Testis (tissue), 2 donors: ENCODE measurements at regions not wholly inside any gene's neighbourhood (a gene's known extent, or its start where the extent isn't known, plus 50 kb on each side); places are given as distances from the start of the nearest gene placed in this dataset.

Source experiments
- DNase-seq: peaks from one replicate; pipeline ENCODE4 v3.0.0-alpha.2; 2019
- H3K27ac ChIP-seq, 2 donors: fragments of 200-600 bp; sonication (generic); one replicate each; pipeline ENCODE4 v1.5.1; 2019
- H3K27me3 ChIP-seq: fragments of 200-600 bp; sonication (generic); one replicate; pipeline ENCODE4 v1.5.1; 2019
- H3K36me3 ChIP-seq: fragments of 200-600 bp; sonication (generic); one replicate; pipeline ENCODE4 v1.5.1; 2017; ENCODE audit warnings: low read depth; ENCODE audit errors: missing control alignments
- H3K4me1 ChIP-seq: fragments of 200-600 bp; sonication (generic); one replicate; pipeline ENCODE4 v1.5.1; 2019
- H3K4me3 ChIP-seq, 2 donors: fragments of 200-600 bp; sonication (generic); one replicate each; pipeline ENCODE4 v1.5.1; 2017 to 2019
- H3K9me3 ChIP-seq: fragments of 200-600 bp; sonication (generic); one replicate; pipeline ENCODE4 v1.5.1; 2017
- POLR2A ChIP-seq: fragments of 450-650 bp; IDR thresholded peaks from one replicate; pipeline ENCODE4 v1.6.1; 2017; ENCODE audit warnings: antibody characterized with exemption, mild to moderate bottlenecking, moderate library complexity
- WGBS, 2 donors: methylation state at CpG; one replicate each; pipeline ENCODE4 v1.1.5; 2018; 5-methylcytosine and 5-hydroxymethylcytosine counted together
- intact Hi-C: fragments of 100-400 bp; cut with DNase I; formaldehyde crosslinking; loops from one replicate; pipeline ENCODE4 v1.15.1; 2023; ENCODE audit warnings: low total_unique reads
- TF ChIP-seq, protein P1 (sequence below), 3 experiments: fragments of 450-650 bp in 2 of 3; fragments of 200-600 bp in 1 of 3; sonication (generic) in 1 of 3; IDR thresholded peaks; one replicate each; pipeline ENCODE4 v1.5.1; 2016 to 2019; ENCODE audit warnings: antibody characterized with exemption in 3 of 3, mild to moderate bottlenecking in 2 of 3, moderate library complexity in 1 of 3

DNA sequence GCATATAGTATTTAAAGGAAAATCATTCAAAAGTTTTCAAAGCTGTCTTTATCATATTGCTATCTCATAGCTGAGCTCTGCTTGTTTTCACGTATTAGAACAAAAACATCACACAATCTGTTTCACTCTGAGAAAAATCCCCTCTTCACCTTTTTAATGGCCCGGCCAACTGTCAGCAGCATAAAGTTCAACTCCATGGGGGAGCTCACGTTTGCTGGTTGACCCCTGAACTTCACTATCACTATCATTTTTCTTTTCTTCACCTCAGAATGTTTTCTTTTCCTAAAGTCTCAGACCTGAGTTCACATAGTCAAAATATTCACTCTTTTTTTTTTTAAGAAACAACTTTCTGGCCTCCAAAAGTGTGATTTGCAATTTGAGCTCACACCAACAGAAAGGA, 374.4 kb upstream of the MARCKS start:
- intact Hi-C loops, result no loop called here
- TF ChIP-seq POLR2A, result no peak
- TF ChIP-seq, protein P1, sequence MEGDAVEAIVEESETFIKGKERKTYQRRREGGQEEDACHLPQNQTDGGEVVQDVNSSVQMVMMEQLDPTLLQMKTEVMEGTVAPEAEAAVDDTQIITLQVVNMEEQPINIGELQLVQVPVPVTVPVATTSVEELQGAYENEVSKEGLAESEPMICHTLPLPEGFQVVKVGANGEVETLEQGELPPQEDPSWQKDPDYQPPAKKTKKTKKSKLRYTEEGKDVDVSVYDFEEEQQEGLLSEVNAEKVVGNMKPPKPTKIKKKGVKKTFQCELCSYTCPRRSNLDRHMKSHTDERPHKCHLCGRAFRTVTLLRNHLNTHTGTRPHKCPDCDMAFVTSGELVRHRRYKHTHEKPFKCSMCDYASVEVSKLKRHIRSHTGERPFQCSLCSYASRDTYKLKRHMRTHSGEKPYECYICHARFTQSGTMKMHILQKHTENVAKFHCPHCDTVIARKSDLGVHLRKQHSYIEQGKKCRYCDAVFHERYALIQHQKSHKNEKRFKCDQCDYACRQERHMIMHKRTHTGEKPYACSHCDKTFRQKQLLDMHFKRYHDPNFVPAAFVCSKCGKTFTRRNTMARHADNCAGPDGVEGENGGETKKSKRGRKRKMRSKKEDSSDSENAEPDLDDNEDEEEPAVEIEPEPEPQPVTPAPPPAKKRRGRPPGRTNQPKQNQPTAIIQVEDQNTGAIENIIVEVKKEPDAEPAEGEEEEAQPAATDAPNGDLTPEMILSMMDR (IDR thresholded peaks at IDR 0.05), result no peak
- Histone ChIP-seq H3K36me3 (no peaks in the 10 kb centered on the region), H3K9me3 (no peaks in the 10 kb centered on the region), H3K27me3 (no peaks in the 10 kb centered on the region), H3K4me1 (no peaks in the 10 kb centered on the region), H3K27ac (no peak overlapping the region), H3K4me3 (no peak overlapping the region)
- WGBS, 2 donors, result 59 to 67% methylated on average over 3 of the region's 3 CpGs
- no peak for DNase-seq

DNA sequence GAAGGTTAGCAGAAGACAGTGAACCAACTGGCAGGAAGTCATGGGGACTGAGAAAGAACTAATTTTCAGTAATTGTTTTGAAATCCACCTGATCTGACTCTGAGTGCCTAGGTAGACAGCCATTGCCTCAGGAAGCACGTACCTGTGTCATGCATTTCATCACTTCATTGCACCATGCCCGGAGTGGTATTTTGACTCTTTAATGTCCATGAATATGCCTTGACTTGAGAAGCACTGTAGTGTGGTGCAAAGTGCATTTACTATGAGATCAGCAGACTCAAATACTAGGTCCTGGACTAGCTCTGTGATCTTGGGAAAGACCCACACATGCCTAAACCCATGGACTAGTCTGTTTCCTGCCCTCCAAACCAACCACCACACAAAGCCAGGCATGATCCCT, 370.9 kb upstream of the MARCKS start:
- Histone ChIP-seq H3K9me3 (no peaks in the 10 kb centered on the region), H3K36me3 (no peaks in the 10 kb centered on the region), H3K27ac (no peak overlapping the region), H3K27me3 (no peaks in the 10 kb centered on the region), H3K4me3 (no peak overlapping the region), H3K4me1 (no peaks in the 10 kb centered on the region)
- TF ChIP-seq, protein P1 (IDR thresholded peaks at IDR 0.05), result no peak
- no peak for TF ChIP-seq POLR2A
- intact Hi-C loops, result no loop called here
- no peak for DNase-seq
- WGBS, 2 donors, result 83 to 90% methylated on average over 2 of the region's 2 CpGs

DNA sequence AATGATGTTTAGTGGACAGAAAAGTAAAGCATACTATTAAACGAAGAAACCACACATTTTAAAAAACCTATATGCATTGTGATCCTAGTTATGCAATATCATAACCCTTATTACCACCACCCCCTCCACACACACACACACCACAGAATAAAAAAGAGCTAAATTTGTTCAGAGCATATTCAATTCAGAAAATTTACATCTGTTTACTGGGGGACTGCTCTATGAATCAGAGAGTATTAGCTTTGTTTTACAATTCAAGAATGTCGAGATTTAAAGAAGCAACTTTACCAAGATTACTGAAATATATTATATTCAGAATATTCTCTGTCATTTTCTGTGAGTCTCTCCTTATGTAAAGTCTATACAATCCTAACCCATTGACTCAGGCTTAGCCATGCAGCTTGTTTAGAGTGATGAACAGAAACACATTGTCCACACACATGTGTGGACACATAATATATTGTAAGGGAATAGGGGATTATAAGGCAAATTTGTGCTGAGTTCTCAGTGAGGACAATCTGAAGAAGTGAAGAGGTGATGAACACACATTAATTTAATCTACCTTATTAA, 369.6 kb upstream of the MARCKS start:
- Histone ChIP-seq H3K36me3 (no peaks in the 10 kb centered on the region), H3K27me3 (no peaks in the 10 kb centered on the region), H3K27ac (no peak overlapping the region), H3K4me3 (no peak overlapping the region), H3K9me3 (no peaks in the 10 kb centered on the region), H3K4me1 (no peaks in the 10 kb centered on the region)
- DNase-seq, result no peak
- WGBS, 2 donors, result 91 to 94% methylated on average over 2 of the region's 2 CpGs
- intact Hi-C loops, result no loop called here
- TF ChIP-seq POLR2A, result no peak
- TF ChIP-seq, protein P1 (IDR thresholded peaks at IDR 0.05), result no peak

GRCh38 chr6:113488061-113488460, 369.1 kb upstream of the MARCKS start:
- intact Hi-C loops, result no loop called here
- Histone ChIP-seq H3K27me3 (no peaks in the 10 kb centered on the region), H3K4me1 (no peaks in the 10 kb centered on the region), H3K4me3 (no peak overlapping the region), H3K36me3 (no peaks in the 10 kb centered on the region), H3K9me3 (no peaks in the 10 kb centered on the region), H3K27ac (no peak overlapping the region)
- 84 to 94% methylated on average over 2 of the region's 2 CpGs for WGBS, 2 donors
- DNase-seq, result no peak
- TF ChIP-seq, protein P1 (IDR thresholded peaks at IDR 0.05), result no peak
- no peak for TF ChIP-seq POLR2A
